ENCODE measurements at regions not wholly inside any gene's neighbourhood (a gene's known extent, or its start where the extent isn't known, plus 50 kb on each side); places are given as distances from the start of the nearest gene placed in this dataset.
"Not testable (repeated sequence)": the region's sequence is repeated elsewhere in the genome, so short reads cannot be mapped to it uniquely, and the experiment has no call there.

- TF ChIP-seq CTCF, EP300 (IDR thresholded peaks at IDR 0.05): not testable (repeated sequence)
These were observed 51.4 kb upstream of the GOLGA8O start for GRCh38 chr15:32506787-32507186.

Measured in suprapubic skin (tissue), 3 donors.